DOHH2 (cell line): ENCODE measurements at regions not wholly inside any gene's neighbourhood (a gene's known extent, or its start where the extent isn't known, plus 50 kb on each side); places are given as distances from the start of the nearest gene placed in this dataset.

Experiments used
- EZH2phosphoT487 ChIP-seq: fragments of 200-600 bp; sonication (generic); IDR thresholded peaks from 2 replicates; pipeline ENCODE4 v1.6.1; 2017; ENCODE audit warnings: borderline replicate concordance, mild to moderate bottlenecking, antibody characterized with exemption, low read length, moderate library complexity, mixed read lengths
- TF ChIP-seq, protein P1 (sequence below): fragments of 200-600 bp; sonication (generic); IDR thresholded peaks from one replicate; pipeline ENCODE4 v1.5.1; 2014; ENCODE audit warnings: antibody characterized with exemption, mild to moderate bottlenecking, low read depth, low read length; ENCODE audit not compliant: poor library complexity, severe bottlenecking

DNA sequence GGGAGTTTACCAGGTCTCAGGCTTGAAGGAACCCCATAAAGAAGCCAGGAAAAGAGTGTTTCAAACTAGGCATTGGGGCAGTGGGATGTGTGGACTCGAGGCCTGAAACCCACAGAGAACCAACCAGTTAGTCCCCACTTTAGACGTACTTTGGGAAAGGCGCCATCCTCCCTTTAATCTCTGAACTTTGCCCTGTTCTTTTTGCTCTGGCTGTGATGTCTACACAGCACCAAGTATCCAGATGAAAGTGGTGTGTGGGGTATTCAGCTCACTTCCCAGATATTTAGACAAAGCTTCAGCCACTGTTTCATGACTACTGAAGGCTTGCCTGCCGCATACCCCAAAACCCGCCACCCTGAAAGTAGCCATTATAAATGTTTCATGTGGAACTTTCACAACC is 116.9 kb upstream of the IRX5 start:
- TF ChIP-seq, protein P1, sequence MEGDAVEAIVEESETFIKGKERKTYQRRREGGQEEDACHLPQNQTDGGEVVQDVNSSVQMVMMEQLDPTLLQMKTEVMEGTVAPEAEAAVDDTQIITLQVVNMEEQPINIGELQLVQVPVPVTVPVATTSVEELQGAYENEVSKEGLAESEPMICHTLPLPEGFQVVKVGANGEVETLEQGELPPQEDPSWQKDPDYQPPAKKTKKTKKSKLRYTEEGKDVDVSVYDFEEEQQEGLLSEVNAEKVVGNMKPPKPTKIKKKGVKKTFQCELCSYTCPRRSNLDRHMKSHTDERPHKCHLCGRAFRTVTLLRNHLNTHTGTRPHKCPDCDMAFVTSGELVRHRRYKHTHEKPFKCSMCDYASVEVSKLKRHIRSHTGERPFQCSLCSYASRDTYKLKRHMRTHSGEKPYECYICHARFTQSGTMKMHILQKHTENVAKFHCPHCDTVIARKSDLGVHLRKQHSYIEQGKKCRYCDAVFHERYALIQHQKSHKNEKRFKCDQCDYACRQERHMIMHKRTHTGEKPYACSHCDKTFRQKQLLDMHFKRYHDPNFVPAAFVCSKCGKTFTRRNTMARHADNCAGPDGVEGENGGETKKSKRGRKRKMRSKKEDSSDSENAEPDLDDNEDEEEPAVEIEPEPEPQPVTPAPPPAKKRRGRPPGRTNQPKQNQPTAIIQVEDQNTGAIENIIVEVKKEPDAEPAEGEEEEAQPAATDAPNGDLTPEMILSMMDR: no peak
- TF ChIP-seq EZH2phosphoT487: no peak
